ENCODE measurements at regions not wholly inside any gene's neighbourhood (a gene's known extent, or its start where the extent isn't known, plus 50 kb on each side); places are given as distances from the start of the nearest gene placed in this dataset.

GRCh38 chr4:23577398-23577797 is 312.4 kb downstream of the PPARGC1A start:
- no peaks in the 10 kb centered on the region for H3K9me3 ChIP-seq (replicated peaks; ENCODE audit: control insufficient read depth, insufficient read depth, low read depth, low read length)
- no peaks in the 10 kb centered on the region for H3K79me2 ChIP-seq (ENCODE audit: control insufficient read depth, insufficient read depth, low read length)
- H4K20me1 ChIP-seq (replicated peaks; ENCODE audit: control insufficient read depth, insufficient read depth, low read length): no peaks in the 10 kb centered on the region
- H3K9me1 ChIP-seq (ENCODE audit: control insufficient read depth, insufficient read depth, low read length): no peaks in the 10 kb centered on the region
- 5% methylated on average over 5 of the region's 5 CpGs for WGBS (ENCODE audit: insufficient coverage, low coverage, missing lambda C conversion rate)
- DNase-seq (ENCODE audit: extremely low read depth in 1 of 4, low spot score in 3 of 4) (no peak), ATAC-seq (no peak), FAIRE-seq (no peak)
- no TSS peak for BruUV-seq (replicated peaks)
- in situ Hi-C loops (cut with MboI) (no loop called here), intact Hi-C loops (cut with micrococcal nuclease) (no loop called here)
- H3K4me3 ChIP-seq: no peak overlapping the region
- no peak overlapping the region for H3K9ac ChIP-seq (ENCODE audit: insufficient read depth in 1 of 2, low read depth in 2 of 2, low read length in 2 of 2)
- ChIA-PET POLR2A (no interaction called here), CTCF (ENCODE audit: low intra/inter-chr PET ratio) (no interaction called here)
- no peaks in the 10 kb centered on the region for H3K27me3 ChIP-seq (ENCODE audit: control insufficient read depth in 2 of 2, insufficient read depth in 2 of 2, low read length in 2 of 2)
- H3K36me3 ChIP-seq (ENCODE audit: control insufficient read depth, insufficient read depth, low read length): no peaks in the 10 kb centered on the region
- no peak overlapping the region for H3K4me2 ChIP-seq (ENCODE audit: insufficient read depth, low read length)
- H2AFZ ChIP-seq (ENCODE audit: low read depth, low read length): no peak overlapping the region
- TF ChIP-seq ZNF717 (CRISPR knock-in tag; IDR thresholded peaks at IDR 0.05): no peak
- TF ChIP-seq, protein P1, sequence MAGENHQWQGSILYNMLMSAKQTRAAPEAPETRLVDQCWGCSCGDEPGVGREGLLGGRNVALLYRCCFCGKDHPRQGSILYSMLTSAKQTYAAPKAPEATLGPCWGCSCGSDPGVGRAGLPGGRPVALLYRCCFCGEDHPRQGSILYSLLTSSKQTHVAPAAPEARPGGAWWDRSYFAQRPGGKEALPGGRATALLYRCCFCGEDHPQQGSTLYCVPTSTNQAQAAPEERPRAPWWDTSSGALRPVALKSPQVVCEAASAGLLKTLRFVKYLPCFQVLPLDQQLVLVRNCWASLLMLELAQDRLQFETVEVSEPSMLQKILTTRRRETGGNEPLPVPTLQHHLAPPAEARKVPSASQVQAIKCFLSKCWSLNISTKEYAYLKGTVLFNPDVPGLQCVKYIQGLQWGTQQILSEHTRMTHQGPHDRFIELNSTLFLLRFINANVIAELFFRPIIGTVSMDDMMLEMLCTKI (IDR thresholded peaks at IDR 0.05; ENCODE audit: partially characterized antibody): no peak
- TF ChIP-seq, protein P2, sequence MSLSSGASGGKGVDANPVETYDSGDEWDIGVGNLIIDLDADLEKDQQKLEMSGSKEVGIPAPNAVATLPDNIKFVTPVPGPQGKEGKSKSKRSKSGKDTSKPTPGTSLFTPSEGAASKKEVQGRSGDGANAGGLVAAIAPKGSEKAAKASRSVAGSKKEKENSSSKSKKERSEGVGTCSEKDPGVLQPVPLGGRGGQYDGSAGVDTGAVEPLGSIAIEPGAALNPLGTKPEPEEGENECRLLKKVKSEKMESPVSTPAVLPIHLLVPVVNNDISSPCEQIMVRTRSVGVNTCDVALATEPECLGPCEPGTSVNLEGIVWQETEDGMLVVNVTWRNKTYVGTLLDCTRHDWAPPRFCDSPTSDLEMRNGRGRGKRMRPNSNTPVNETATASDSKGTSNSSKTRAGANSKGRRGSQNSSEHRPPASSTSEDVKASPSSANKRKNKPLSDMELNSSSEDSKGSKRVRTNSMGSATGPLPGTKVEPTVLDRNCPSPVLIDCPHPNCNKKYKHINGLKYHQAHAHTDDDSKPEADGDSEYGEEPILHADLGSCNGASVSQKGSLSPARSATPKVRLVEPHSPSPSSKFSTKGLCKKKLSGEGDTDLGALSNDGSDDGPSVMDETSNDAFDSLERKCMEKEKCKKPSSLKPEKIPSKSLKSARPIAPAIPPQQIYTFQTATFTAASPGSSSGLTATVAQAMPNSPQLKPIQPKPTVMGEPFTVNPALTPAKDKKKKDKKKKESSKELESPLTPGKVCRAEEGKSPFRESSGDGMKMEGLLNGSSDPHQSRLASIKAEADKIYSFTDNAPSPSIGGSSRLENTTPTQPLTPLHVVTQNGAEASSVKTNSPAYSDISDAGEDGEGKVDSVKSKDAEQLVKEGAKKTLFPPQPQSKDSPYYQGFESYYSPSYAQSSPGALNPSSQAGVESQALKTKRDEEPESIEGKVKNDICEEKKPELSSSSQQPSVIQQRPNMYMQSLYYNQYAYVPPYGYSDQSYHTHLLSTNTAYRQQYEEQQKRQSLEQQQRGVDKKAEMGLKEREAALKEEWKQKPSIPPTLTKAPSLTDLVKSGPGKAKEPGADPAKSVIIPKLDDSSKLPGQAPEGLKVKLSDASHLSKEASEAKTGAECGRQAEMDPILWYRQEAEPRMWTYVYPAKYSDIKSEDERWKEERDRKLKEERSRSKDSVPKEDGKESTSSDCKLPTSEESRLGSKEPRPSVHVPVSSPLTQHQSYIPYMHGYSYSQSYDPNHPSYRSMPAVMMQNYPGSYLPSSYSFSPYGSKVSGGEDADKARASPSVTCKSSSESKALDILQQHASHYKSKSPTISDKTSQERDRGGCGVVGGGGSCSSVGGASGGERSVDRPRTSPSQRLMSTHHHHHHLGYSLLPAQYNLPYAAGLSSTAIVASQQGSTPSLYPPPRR (CRISPR knock-in tag; IDR thresholded peaks at IDR 0.05; ENCODE audit: borderline replicate concordance): no peak
- TF ChIP-seq ZNF184 (CRISPR knock-in tag; IDR thresholded peaks at IDR 0.05): no peak
- TF ChIP-seq ZFPM2 (CRISPR knock-in tag; IDR thresholded peaks at IDR 0.05): no peak
- H3K27ac ChIP-seq (ENCODE audit: extremely low read depth, low read depth, low read length): no peak overlapping the region
- no peaks in the 10 kb centered on the region for H3K4me1 ChIP-seq (replicated peaks in 1 of 2; ENCODE audit: control insufficient read depth in 2 of 2, insufficient read depth in 2 of 2, low read length in 2 of 2)

Data from K562 (cell line).